Activated CD8-positive, alpha-beta T cell treated with anti-CD3 and anti-CD28 coated beads, Interleukin-2, amount 10 ng/mL, durations not matched to agents 7 days and 5 days (primary cell): ENCODE measurements at regions not wholly inside any gene's neighbourhood (a gene's known extent, or its start where the extent isn't known, plus 50 kb on each side); places are given as distances from the start of the nearest gene placed in this dataset.

Experiments used
- ATAC-seq: fragments of 150-1000 bp; cut with Tn5 transposase; one replicate; pipeline ENCODE4 v1.10.0; 2021; ENCODE audit warnings: moderate library complexity
- CTCF ChIA-PET: fragments of 350-600 bp; sonication (Branson Sonifier 250); formaldehyde crosslinking; loops from one replicate; lab custom pipeline; 2021; ENCODE audit warnings: antibody characterized with exemption; lab: Charles Lee
- POLR2A ChIA-PET: fragments of 350-600 bp; sonication (Branson Sonifier 250); formaldehyde crosslinking; loops from one replicate; lab custom pipeline; 2021; ENCODE audit warnings: antibody characterized with exemption; lab: Charles Lee
- DNase-seq: peaks from one replicate; pipeline ENCODE4 v3.0.0-alpha.2; 2020
- H3K27ac Mint-ChIP-seq: one replicate; pipeline ENCODE4 v1.8.0; 2021; ENCODE audit warnings: mild to moderate bottlenecking, mixed read lengths
- H3K27me3 Mint-ChIP-seq: one replicate; pipeline ENCODE4 v1.8.0; 2021; ENCODE audit warnings: low read depth, mixed read lengths
- H3K36me3 Mint-ChIP-seq: one replicate; pipeline ENCODE4 v1.8.0; 2021; ENCODE audit warnings: low read depth, mixed read lengths
- H3K4me1 Mint-ChIP-seq: one replicate; pipeline ENCODE4 v1.8.0; 2021; ENCODE audit warnings: low read depth, mixed read lengths
- H3K4me3 Mint-ChIP-seq: one replicate; pipeline ENCODE4 v1.8.0; 2021; ENCODE audit warnings: mild to moderate bottlenecking, mixed read lengths
- H3K9me3 Mint-ChIP-seq: one replicate; pipeline ENCODE4 v1.8.0; 2022; ENCODE audit warnings: mixed read lengths; ENCODE audit not compliant: insufficient read depth

DNA sequence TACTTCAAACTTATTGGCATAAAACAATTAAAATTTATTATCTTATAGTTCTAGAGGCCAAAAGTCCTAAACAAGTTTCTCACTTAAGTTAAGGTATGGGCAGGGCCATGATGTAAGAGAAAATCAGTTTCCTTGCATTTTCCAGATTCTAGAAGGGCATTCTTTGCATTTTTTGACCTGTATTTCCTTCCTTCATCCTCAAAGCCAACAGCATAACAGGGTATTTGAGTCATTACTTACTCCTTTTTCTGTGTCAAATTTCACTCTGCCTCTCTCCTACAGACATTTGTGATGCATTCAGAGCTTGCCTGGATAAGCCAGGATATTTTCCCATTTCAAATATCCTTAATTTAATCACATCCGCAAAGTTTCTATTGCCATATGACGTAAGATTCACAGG lies 1499.0 kb downstream of the EFNA5 start:
- Mint-ChIP-seq H3K4me3 (no peak overlapping the region), H3K27ac (no peak overlapping the region), H3K4me1 (no peaks in the 10 kb centered on the region), H3K9me3 (peaks cover 15% of the 10 kb centered on the region), H3K27me3 (no peaks in the 10 kb centered on the region), H3K36me3 (no peaks in the 10 kb centered on the region)
- POLR2A ChIA-PET = no interaction called here
- ATAC-seq = no peak
- no peak for DNase-seq
- CTCF ChIA-PET = no interaction called here

GRCh38 chr5:106171132-106171531 lies 1499.6 kb downstream of the EFNA5 start:
- H3K4me3 Mint-ChIP-seq = no peak overlapping the region
- no peaks in the 10 kb centered on the region for H3K4me1 Mint-ChIP-seq
- H3K36me3 Mint-ChIP-seq = no peaks in the 10 kb centered on the region
- DNase-seq (no peak), ATAC-seq (no peak)
- H3K27me3 Mint-ChIP-seq = no peaks in the 10 kb centered on the region
- H3K27ac Mint-ChIP-seq = no peak overlapping the region
- ChIA-PET CTCF (no interaction called here), POLR2A (no interaction called here)
- H3K9me3 Mint-ChIP-seq = peaks cover 15% of the 10 kb centered on the region

DNA sequence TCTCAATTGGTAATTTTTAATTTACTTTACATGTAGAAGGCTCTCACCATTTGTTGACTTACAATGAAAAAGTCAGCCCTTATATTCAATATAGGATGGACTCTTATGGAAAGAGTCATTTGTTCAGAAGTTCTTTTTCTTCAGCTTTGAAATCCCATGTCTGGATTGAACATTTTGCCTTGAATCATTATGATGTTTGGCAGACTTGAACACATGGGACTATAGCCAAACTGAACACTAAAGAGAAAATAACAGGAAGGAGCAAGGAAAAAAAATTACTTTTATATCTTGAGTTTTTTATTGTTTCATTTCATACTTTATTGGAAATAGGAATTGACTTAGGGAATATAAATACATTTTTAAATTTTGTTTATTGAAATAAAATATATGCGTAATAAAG lies 1503.0 kb downstream of the EFNA5 start:
- ATAC-seq = no peak
- ChIA-PET POLR2A (no interaction called here), CTCF (no interaction called here)
- Mint-ChIP-seq H3K9me3 (peaks cover 5% of the 10 kb centered on the region), H3K4me3 (no peak overlapping the region), H3K36me3 (no peaks in the 10 kb centered on the region), H3K4me1 (no peaks in the 10 kb centered on the region), H3K27ac (no peak overlapping the region), H3K27me3 (no peaks in the 10 kb centered on the region)
- DNase-seq = no peak

- CTCF ChIA-PET = interaction anchor here (0.6 kb wide), 1 partner anchor 1515 kb away, joined by 3 read pairs; no protein-coding TSS in a partner anchor
Measured at GRCh38 chr5:106163233-106163632, 1507.5 kb downstream of the EFNA5 start.

GRCh38 chr5:106159616-106160015 lies 1511.1 kb downstream of the EFNA5 start:
- no peaks in the 10 kb centered on the region for H3K36me3 Mint-ChIP-seq
- H3K4me1 Mint-ChIP-seq = no peaks in the 10 kb centered on the region
- ATAC-seq (no peak), DNase-seq (no peak)
- CTCF ChIA-PET = no interaction called here
- no peaks in the 10 kb centered on the region for H3K27me3 Mint-ChIP-seq
- H3K9me3 Mint-ChIP-seq = peaks cover 9% of the 10 kb centered on the region
- POLR2A ChIA-PET = no interaction called here
- H3K4me3 Mint-ChIP-seq = no peak overlapping the region
- H3K27ac Mint-ChIP-seq = no peak overlapping the region

More at GRCh38 chr5:106163233-106163632, 1507.5 kb downstream of the EFNA5 start:
- no peak for ATAC-seq
- DNase-seq = no peak
- H3K36me3 Mint-ChIP-seq = no peaks in the 10 kb centered on the region
- peaks cover 9% of the 10 kb centered on the region for H3K9me3 Mint-ChIP-seq
- H3K4me1 Mint-ChIP-seq = no peaks in the 10 kb centered on the region
- H3K4me3 Mint-ChIP-seq = no peak overlapping the region
- POLR2A ChIA-PET = no interaction called here
- H3K27ac Mint-ChIP-seq = no peak overlapping the region
- H3K27me3 Mint-ChIP-seq = no peaks in the 10 kb centered on the region

DNA sequence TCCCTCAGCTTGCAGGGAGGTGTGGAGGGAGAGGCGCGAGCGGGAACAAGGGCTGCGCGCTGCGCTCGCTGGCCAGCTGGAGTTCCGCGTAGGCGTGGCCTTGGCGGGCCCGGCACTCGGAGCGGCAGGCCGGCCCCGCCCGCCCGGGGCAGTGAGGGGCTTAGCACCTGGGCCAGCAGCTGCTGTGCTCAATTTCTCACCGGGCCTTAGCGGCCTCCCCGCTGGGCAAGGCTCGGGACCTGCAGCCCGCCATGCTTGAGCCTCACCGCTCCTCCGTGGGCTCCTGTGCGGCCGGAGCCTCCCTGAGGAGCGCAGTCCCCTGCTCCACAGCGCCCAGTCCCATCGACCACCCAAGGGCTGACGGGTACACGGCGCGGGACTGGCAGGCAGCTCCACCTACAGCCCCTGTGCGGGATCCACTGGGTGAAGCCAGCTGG lies 1516.4 kb downstream of the EFNA5 start:
- Mint-ChIP-seq H3K36me3 (no peaks in the 10 kb centered on the region), H3K9me3 (peaks cover 4% of the 10 kb centered on the region), H3K4me1 (no peaks in the 10 kb centered on the region), H3K27ac (no peak overlapping the region), H3K4me3 (no peak overlapping the region), H3K27me3 (no peaks in the 10 kb centered on the region)
- ChIA-PET POLR2A (no interaction called here), CTCF (no interaction called here)
- DNase-seq (no peak), ATAC-seq (no peak)

- Mint-ChIP-seq H3K36me3 (no peaks in the 10 kb centered on the region), H3K4me1 (no peaks in the 10 kb centered on the region), H3K4me3 (no peak overlapping the region), H3K9me3 (peaks cover 4% of the 10 kb centered on the region), H3K27ac (no peak overlapping the region), H3K27me3 (no peaks in the 10 kb centered on the region)
- ATAC-seq (no peak), DNase-seq (no peak)
- ChIA-PET CTCF (no interaction called here), POLR2A (no interaction called here)
Measured at GRCh38 chr5:106152569-106152968, 1518.2 kb downstream of the EFNA5 start.

- no peaks in the 10 kb centered on the region for H3K4me1 Mint-ChIP-seq
- no peak for ATAC-seq
- H3K27me3 Mint-ChIP-seq = no peaks in the 10 kb centered on the region
- H3K27ac Mint-ChIP-seq = no peak overlapping the region
- CTCF ChIA-PET = no interaction called here
- H3K36me3 Mint-ChIP-seq = no peaks in the 10 kb centered on the region
- H3K9me3 Mint-ChIP-seq = peaks cover 3% of the 10 kb centered on the region
- no peak overlapping the region for H3K4me3 Mint-ChIP-seq
- POLR2A ChIA-PET = no interaction called here
- DNase-seq = no peak
Measured at GRCh38 chr5:106142116-106142515, 1528.6 kb downstream of the EFNA5 start.

DNA sequence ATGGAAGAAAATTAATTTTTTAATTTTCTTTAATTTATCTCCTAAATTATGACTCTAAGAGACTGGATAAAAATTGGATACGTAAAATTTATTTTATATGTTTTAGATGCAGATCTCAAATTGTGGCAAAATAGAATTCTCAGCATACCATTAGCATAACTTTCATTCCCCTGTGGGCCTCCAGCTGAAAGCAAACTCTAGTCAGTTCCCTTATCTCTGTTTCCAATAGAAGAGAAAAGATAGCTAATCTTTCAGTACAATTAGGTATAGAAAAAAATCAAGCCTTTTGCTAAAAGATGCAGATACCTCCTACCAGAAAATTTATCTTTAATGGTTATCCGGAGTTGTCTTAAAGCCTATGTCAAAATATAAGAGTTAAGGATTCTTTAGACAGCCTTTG lies 1530.6 kb downstream of the EFNA5 start:
- ChIA-PET POLR2A (no interaction called here), CTCF (no interaction called here)
- no peak for DNase-seq
- ATAC-seq = no peak
- Mint-ChIP-seq H3K36me3 (no peaks in the 10 kb centered on the region), H3K27me3 (no peaks in the 10 kb centered on the region), H3K27ac (no peak overlapping the region), H3K4me3 (no peak overlapping the region), H3K9me3 (peaks cover 7% of the 10 kb centered on the region), H3K4me1 (no peaks in the 10 kb centered on the region)

DNA sequence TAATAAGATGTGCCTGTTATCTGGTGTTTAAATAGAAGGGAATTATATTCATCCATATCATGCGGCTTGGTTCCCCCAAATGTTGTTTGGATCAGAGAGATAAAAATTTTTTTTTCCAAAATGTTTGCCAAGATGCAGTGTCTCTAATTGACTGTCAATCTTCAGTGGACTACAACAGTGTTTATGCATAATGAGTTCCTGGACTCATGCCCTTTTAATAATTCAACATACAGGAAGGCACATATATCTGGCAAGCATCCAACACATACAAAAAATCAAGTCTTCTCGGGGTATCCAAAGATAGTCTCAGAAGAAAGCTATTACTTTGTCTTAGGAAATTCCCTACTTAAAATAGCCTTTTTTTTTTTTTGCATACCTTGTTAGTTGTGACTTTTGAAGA lies 1534.7 kb downstream of the EFNA5 start:
- DNase-seq = no peak
- ChIA-PET CTCF (no interaction called here), POLR2A (no interaction called here)
- Mint-ChIP-seq H3K4me3 (no peak overlapping the region), H3K27me3 (no peaks in the 10 kb centered on the region), H3K27ac (no peak overlapping the region), H3K9me3 (peaks cover 4% of the 10 kb centered on the region), H3K36me3 (no peaks in the 10 kb centered on the region), H3K4me1 (no peaks in the 10 kb centered on the region)
- no peak for ATAC-seq

- CTCF ChIA-PET = no interaction called here
- POLR2A ChIA-PET = no interaction called here
- Mint-ChIP-seq H3K4me3 (no peak overlapping the region), H3K4me1 (no peaks in the 10 kb centered on the region), H3K27me3 (no peaks in the 10 kb centered on the region), H3K27ac (no peak overlapping the region), H3K36me3 (no peaks in the 10 kb centered on the region), H3K9me3 (peaks cover 4% of the 10 kb centered on the region)
- DNase-seq = no peak
- no peak for ATAC-seq
Measured at GRCh38 chr5:106135473-106135872, 1535.3 kb downstream of the EFNA5 start.

DNA sequence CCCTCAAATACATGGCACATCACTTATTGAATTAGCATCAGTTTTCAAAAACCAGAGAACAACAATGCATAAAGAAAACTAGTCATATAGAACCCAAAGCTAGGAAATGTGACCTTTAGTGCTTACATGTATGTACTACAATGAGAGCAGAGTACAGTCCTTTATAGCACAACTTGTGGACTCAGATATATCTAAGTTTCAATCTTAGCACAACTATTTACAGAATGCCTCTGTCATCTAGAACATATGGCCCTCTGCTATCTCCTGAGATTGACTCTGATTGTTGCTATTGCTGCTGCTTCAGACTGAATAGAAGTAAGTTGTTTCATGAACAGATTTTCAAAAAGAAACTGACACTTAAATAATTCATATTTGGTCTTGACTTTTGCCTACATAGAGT lies 1536.2 kb downstream of the EFNA5 start:
- H3K4me3 Mint-ChIP-seq = no peak overlapping the region
- ATAC-seq (no peak), DNase-seq (no peak)
- H3K27ac Mint-ChIP-seq = no peak overlapping the region
- H3K9me3 Mint-ChIP-seq = peaks cover 4% of the 10 kb centered on the region
- ChIA-PET POLR2A (no interaction called here), CTCF (no interaction called here)
- no peaks in the 10 kb centered on the region for H3K4me1 Mint-ChIP-seq
- no peaks in the 10 kb centered on the region for H3K27me3 Mint-ChIP-seq
- H3K36me3 Mint-ChIP-seq = no peaks in the 10 kb centered on the region

DNA sequence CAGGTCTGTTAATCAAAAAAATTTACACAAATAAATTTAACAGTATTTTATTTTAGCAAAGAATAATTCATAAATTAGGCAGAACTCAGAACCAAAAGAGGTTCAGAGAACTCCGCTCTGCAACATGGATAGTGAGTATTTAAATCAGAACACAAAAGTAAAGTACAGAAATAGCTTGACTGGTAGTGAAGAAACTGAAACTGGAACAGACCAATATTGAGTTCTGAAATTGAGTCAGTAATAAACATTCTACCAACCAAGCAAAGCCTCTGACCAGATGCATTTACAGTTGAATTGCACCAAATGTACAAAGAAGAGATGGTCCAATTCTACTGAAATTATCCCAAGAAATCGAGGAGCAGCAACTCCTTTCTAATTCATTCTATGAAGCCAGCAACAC lies 1542.8 kb downstream of the EFNA5 start:
- Mint-ChIP-seq H3K36me3 (no peaks in the 10 kb centered on the region), H3K27ac (no peak overlapping the region), H3K4me1 (no peaks in the 10 kb centered on the region), H3K9me3 (no peaks in the 10 kb centered on the region), H3K4me3 (no peak overlapping the region), H3K27me3 (no peaks in the 10 kb centered on the region)
- ATAC-seq = no peak
- no peak for DNase-seq
- ChIA-PET CTCF (no interaction called here), POLR2A (no interaction called here)
